ENCODE measurements at regions not wholly inside any gene's neighbourhood (a gene's known extent, or its start where the extent isn't known, plus 50 kb on each side); places are given as distances from the start of the nearest gene placed in this dataset.

- Histone ChIP-seq H3K9me3 (ENCODE audit: low read depth, low read length) (no peaks in the 10 kb centered on the region), H3K36me3 (ENCODE audit: insufficient read depth, low read length) (no peaks in the 10 kb centered on the region), H2AFZ (ENCODE audit: low read length) (no peak overlapping the region), H3K4me3 (ENCODE audit: insufficient read depth, low read length) (no peak overlapping the region), H3K27ac (ENCODE audit: low read depth, low read length) (no peak overlapping the region), H4K20me1 (ENCODE audit: insufficient read depth, low read length) (no peaks in the 10 kb centered on the region), H3K27me3 (ENCODE audit: insufficient read depth, low read length) (peaks cover 20% of the 10 kb centered on the region), H3K4me2 (ENCODE audit: insufficient read depth, low read length) (peak overlapping the region; percentile 71), H3K79me2 (ENCODE audit: insufficient read depth, low read length) (no peaks in the 10 kb centered on the region), H3K4me1 (ENCODE audit: insufficient read depth, low read length) (no peaks in the 10 kb centered on the region)
- TF ChIP-seq CTCF (IDR thresholded peaks at IDR 0.05; ENCODE audit: extremely low read depth, low read depth, low read length) = no peak
- DNase-seq (ENCODE audit: insufficient read length, low spot score, missing footprints) = no peak
These were observed 136.9 kb upstream of the ZIC3 start for GRCh38 chrX:137428766-137429591.

- TF ChIP-seq CTCF (IDR thresholded peaks at IDR 0.05; ENCODE audit: extremely low read depth, low read depth, low read length) = no peak
- no peaks in the 10 kb centered on the region for H3K4me1 ChIP-seq (ENCODE audit: insufficient read depth, low read length)
- H3K27ac ChIP-seq (ENCODE audit: low read depth, low read length) = no peak overlapping the region
- H3K36me3 ChIP-seq (ENCODE audit: insufficient read depth, low read length) = no peaks in the 10 kb centered on the region
- H3K27me3 ChIP-seq (ENCODE audit: insufficient read depth, low read length) = peaks cover 20% of the 10 kb centered on the region
- peak overlapping the region; percentile 22 for H2AFZ ChIP-seq (ENCODE audit: low read length)
- no peaks in the 10 kb centered on the region for H3K9me3 ChIP-seq (ENCODE audit: low read depth, low read length)
- no peaks in the 10 kb centered on the region for H3K79me2 ChIP-seq (ENCODE audit: insufficient read depth, low read length)
- H3K4me3 ChIP-seq (ENCODE audit: insufficient read depth, low read length) = peak overlapping the region; percentile 64
- no peaks in the 10 kb centered on the region for H4K20me1 ChIP-seq (ENCODE audit: insufficient read depth, low read length)
- H3K4me2 ChIP-seq (ENCODE audit: insufficient read depth, low read length) = peak overlapping the region; percentile 71
- DNase-seq (ENCODE audit: insufficient read length, low spot score, missing footprints) = no peak
These were observed 137.7 kb upstream of the ZIC3 start for GRCh38 chrX:137428221-137428661.

DNA sequence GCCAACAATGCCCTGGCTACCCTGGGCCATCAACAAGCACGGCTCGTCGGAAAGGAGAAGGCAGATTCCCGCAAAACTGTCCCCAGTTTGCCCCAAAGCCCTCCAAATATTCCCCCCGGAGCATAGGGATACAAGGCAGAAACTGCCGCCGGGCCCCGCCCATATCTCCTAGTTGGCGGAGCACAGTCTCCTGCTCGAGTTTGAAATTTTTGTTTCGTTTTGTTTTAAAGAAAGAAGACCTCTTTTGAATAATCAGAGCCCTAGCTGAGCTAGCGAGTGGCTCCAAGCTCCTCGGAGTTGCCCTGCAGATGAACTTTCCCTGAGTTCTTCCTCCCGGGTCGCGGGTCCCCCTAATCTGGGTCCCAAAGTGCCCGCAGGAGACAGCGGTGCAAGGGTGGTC lies 138.1 kb upstream of the ZIC3 start:
- peak overlapping the region; percentile 71 for H3K4me2 ChIP-seq (ENCODE audit: insufficient read depth, low read length)
- H3K79me2 ChIP-seq (ENCODE audit: insufficient read depth, low read length) = no peaks in the 10 kb centered on the region
- peaks cover 20% of the 10 kb centered on the region for H3K27me3 ChIP-seq (ENCODE audit: insufficient read depth, low read length)
- H3K9me3 ChIP-seq (ENCODE audit: low read depth, low read length) = no peaks in the 10 kb centered on the region
- no peaks in the 10 kb centered on the region for H3K36me3 ChIP-seq (ENCODE audit: insufficient read depth, low read length)
- peak overlapping the region; percentile 64 for H3K4me3 ChIP-seq (ENCODE audit: insufficient read depth, low read length)
- no peaks in the 10 kb centered on the region for H4K20me1 ChIP-seq (ENCODE audit: insufficient read depth, low read length)
- no peak overlapping the region for H3K27ac ChIP-seq (ENCODE audit: low read depth, low read length)
- DNase-seq (ENCODE audit: insufficient read length, low spot score, missing footprints) = peak; percentile 79
- peak overlapping the region; percentile 47 for H2AFZ ChIP-seq (ENCODE audit: low read length)
- no peaks in the 10 kb centered on the region for H3K4me1 ChIP-seq (ENCODE audit: insufficient read depth, low read length)
- TF ChIP-seq CTCF (IDR thresholded peaks at IDR 0.05; ENCODE audit: extremely low read depth, low read depth, low read length) = no peak

GRCh38 chrX:137427426-137427778 lies 138.5 kb upstream of the ZIC3 start:
- peak overlapping the region; percentile 64 for H3K4me3 ChIP-seq (ENCODE audit: insufficient read depth, low read length)
- no peak for TF ChIP-seq CTCF (IDR thresholded peaks at IDR 0.05; ENCODE audit: extremely low read depth, low read depth, low read length)
- H3K36me3 ChIP-seq (ENCODE audit: insufficient read depth, low read length) = no peaks in the 10 kb centered on the region
- peak overlapping the region; percentile 71 for H3K4me2 ChIP-seq (ENCODE audit: insufficient read depth, low read length)
- peaks cover 20% of the 10 kb centered on the region for H3K27me3 ChIP-seq (ENCODE audit: insufficient read depth, low read length)
- H3K27ac ChIP-seq (ENCODE audit: low read depth, low read length) = no peak overlapping the region
- DNase-seq (ENCODE audit: insufficient read length, low spot score, missing footprints) = no peak
- H2AFZ ChIP-seq (ENCODE audit: low read length) = peak overlapping the region; percentile 47
- H3K79me2 ChIP-seq (ENCODE audit: insufficient read depth, low read length) = no peaks in the 10 kb centered on the region
- H3K9me3 ChIP-seq (ENCODE audit: low read depth, low read length) = no peaks in the 10 kb centered on the region
- no peaks in the 10 kb centered on the region for H3K4me1 ChIP-seq (ENCODE audit: insufficient read depth, low read length)
- H4K20me1 ChIP-seq (ENCODE audit: insufficient read depth, low read length) = no peaks in the 10 kb centered on the region

Measured in osteoblast (primary cell).